GM12873 (cell line): ENCODE measurements at regions not wholly inside any gene's neighbourhood (a gene's known extent, or its start where the extent isn't known, plus 50 kb on each side); places are given as distances from the start of the nearest gene placed in this dataset.

Experiments used
- TF ChIP-seq, protein P1 (sequence below): IDR thresholded peaks from 2 replicates; pipeline ENCODE4 v1.5.1; 2012; ENCODE audit warnings: low read depth, mild to moderate bottlenecking, moderate library complexity, low read length, control low read depth; ENCODE audit not compliant: insufficient read depth; ENCODE audit errors: missing control alignments

DNA sequence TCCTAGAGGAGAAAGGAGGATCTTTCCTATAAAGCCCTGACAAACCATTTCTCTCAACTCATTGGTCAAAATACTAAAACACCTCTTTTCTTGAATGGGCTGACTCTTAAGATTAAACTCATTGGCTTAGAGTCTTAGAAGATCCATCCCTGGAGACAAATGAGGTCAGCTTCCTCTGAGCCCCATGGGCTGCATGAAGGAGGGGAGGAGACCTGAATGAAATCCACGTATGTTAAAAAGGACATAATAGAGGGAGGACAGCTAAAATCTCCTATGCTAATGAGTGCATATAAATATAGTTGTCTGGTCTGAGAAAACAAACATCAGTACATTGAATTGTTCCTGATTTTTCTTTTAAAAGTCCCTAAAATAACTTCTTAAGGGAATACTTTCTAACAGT, 255.0 kb downstream of the TBL1XR1 start:
- TF ChIP-seq, protein P1, sequence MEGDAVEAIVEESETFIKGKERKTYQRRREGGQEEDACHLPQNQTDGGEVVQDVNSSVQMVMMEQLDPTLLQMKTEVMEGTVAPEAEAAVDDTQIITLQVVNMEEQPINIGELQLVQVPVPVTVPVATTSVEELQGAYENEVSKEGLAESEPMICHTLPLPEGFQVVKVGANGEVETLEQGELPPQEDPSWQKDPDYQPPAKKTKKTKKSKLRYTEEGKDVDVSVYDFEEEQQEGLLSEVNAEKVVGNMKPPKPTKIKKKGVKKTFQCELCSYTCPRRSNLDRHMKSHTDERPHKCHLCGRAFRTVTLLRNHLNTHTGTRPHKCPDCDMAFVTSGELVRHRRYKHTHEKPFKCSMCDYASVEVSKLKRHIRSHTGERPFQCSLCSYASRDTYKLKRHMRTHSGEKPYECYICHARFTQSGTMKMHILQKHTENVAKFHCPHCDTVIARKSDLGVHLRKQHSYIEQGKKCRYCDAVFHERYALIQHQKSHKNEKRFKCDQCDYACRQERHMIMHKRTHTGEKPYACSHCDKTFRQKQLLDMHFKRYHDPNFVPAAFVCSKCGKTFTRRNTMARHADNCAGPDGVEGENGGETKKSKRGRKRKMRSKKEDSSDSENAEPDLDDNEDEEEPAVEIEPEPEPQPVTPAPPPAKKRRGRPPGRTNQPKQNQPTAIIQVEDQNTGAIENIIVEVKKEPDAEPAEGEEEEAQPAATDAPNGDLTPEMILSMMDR, result no peak

DNA sequence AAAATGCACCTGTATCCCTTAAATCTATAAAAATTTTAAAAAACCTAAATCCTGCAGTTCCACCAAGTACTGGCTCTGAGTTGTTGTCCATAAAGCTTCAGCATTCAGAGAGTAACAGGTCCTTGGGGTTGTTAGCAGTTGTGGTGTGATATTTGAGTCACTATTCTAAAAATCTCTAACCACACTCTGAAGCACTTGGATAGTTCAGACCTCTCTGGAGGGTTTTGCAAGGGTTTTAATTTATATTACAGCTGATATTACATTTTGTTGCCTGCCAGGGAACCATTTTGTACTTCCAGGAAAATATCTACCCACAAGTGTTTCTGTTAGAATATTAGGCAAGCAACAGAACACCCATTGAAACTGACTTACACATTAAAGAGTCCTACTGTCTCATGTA, 255.6 kb downstream of the TBL1XR1 start:
- TF ChIP-seq, protein P1, result no peak

DNA sequence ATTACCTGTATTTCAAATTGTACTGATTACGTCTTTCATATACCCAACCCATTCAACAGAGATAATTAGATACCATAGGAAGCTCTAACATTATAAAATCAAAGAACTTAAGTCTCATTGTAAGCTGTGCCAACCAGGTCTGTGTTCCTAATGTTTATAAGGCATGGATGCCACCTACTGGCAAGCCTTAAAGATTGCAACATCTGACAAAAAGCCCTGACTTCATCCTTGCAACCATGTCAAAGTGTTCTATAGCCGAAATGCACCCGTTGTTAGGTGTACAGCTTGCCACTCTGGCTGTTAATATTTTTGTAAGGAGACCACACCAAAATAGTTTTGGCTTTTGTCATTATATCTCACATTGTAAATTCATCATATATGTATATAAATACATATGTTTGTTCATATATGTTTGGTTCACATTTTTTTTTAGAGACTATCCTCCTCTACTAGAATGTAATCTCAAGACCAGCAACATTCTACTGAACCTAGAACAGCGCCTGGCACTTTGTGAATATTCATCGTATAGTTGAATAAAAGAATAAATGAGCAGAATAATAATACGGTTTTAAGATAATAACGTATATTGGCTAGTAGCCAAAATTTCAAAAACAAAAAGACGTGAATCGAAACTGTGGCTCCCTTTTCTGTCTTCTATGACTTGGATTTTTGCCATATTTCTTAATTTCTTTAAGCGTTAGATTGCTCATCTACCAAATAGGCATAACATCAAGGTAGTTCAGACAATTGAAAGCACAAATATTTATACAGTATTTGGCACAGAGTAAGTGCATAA, 258.1 kb downstream of the TBL1XR1 start:
- TF ChIP-seq, protein P1, result peak; percentile 81

DNA sequence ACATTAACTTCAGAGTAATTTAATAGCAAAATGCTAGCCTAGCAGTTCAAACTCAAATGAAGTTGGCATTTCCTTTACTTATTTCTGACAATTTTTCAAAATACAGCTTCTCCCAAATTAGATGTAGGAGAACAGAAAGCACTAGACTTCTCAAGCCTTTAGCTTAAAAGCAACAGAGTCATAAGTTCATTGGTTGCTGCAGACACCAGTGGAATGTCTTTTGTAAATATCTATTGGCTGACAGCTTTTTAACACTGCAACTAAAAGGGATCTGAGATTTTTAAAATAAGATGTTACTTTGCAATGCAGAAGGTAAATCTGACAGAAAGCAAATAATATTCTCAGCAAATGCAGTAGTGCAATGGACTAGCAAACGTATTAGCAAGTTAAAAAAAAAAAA, 259.3 kb downstream of the TBL1XR1 start:
- TF ChIP-seq, protein P1, result no peak

DNA sequence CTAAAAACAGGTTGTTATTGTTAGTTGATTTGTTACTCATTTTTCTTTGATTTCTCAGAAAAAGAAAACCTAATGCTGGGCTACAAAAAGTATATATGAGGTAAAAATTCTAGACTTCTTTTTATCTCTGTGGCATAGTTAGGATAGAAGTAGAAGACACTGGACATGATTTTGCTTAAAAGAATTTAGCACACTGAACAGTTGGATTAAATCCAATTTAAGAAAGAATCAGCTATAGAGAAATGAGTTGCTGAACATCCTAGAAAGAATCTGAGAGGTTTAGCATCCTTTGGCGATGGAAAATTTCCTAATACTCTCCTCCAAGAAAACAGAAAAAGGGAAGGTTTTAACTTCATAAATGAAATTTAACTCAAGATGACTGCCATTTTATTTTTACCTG, 259.7 kb downstream of the TBL1XR1 start:
- TF ChIP-seq, protein P1, result no peak

DNA sequence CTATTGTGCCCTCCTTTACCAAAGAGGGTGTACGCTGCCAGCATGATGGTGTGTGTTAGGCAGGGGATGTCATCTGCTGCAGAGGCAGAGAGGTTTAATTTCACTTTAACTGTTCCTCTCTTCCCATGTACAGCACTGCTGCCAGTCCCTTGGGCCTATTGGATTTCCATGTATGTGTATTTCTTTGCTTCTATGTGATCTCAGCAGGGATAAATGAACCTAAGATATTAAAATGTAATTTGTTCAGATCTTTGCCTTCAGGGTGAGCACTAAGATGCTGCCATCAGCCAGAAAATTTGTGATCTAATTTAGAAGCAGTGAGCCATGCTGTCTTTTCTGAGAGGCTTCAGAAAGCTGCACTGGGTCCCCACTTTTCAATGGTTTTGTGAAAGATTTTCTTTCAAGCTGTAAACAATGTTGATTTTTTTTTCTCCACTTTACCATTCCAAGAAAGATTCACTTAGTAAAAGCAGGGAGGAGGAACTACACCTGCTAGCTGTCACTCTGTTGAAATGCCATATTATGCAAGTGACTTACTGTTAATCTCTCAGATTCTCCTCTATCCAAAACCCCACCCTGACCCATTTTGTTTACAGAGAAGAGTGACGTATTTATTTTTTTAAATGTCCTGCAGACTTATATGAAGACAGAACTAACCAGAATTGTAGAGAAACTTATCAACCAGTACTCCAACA, 261.9 kb downstream of the TBL1XR1 start:
- TF ChIP-seq, protein P1, result no peak

DNA sequence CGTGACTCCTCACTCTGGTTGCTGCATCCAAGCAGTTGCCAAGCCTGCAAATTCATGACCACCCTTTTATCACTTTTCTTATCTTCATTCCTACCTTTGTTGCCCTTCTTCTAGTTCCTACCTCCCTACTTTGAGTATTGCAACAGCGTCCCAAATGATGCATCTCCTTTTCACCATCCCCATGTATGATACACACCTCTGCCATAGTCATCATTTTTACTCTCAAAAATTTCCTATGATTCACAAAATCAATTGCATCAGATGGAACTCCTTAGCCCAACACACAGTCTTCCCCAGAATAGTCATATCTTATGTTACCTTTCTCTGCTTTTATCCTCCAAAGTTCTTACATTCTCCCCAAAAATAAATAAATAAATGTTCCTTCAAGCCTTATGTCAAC, 262.6 kb downstream of the TBL1XR1 start:
- TF ChIP-seq, protein P1, result no peak
